Endothelial cell of umbilical vein (primary cell): ENCODE measurements at regions not wholly inside any gene's neighbourhood (a gene's known extent, or its start where the extent isn't known, plus 50 kb on each side); places are given as distances from the start of the nearest gene placed in this dataset.

Experiments used
- BruUV-seq: library from RNA; stranded (reverse); fragments of 400-500 nt; replicated peaks from 2 replicates; lab custom pipeline; 2021; lab: Mats Ljungman, UMichigan
- CTCF ChIA-PET: fragments of 300-600, 350-600 bp; sonication (Branson Sonifier 250); formaldehyde crosslinking; loops from one replicate; lab custom pipeline; 2021; ENCODE audit warnings: antibody characterized with exemption, inconsistent platforms; lab: Charles Lee
- POLR2A ChIA-PET: fragments of 300-600, 350-600 bp; sonication (Branson Sonifier 250); formaldehyde crosslinking; loops from one replicate; lab custom pipeline; 2021; ENCODE audit warnings: antibody characterized with exemption, inconsistent platforms; lab: Charles Lee
- DNase-seq: peaks from one replicate; pipeline ENCODE4 v3.0.0-alpha.2; 2011; ENCODE audit warnings: low read depth, low spot score
- FAIRE-seq: peaks from 2 replicates; lab custom pipeline; 2011; peaks lifted over from hg19 to GRCh38; lab: Jason Lieb, UNC
- H2AFZ ChIP-seq: 2 replicates; pipeline ENCODE4 v1.6.0; 2012; ENCODE audit warnings: low read depth, low read length, control low read depth, inconsistent platforms
- H3K27ac ChIP-seq: 2 replicates; pipeline ENCODE4 v1.5.1; 2011; ENCODE audit warnings: low read depth, mild to moderate bottlenecking, control low read depth, low read length, moderate library complexity; ENCODE audit not compliant: insufficient read depth
- H3K27me3 ChIP-seq, 2 experiments: 2 replicates each; pipeline versions ENCODE4 v1.6.0 to v1.6.1; 2011; ENCODE audit warnings: low read length in 2 of 2, mixed read lengths in 1 of 2; ENCODE audit not compliant: control insufficient read depth in 2 of 2, insufficient read depth in 2 of 2
- H3K36me3 ChIP-seq, 2 experiments: 2 replicates in 1 of 2; 3 replicates in 1 of 2; pipeline ENCODE4 v1.5.1; 2011; ENCODE audit warnings: low read length in 2 of 2, mild to moderate bottlenecking in 1 of 2, moderate library complexity in 1 of 2; ENCODE audit not compliant: control insufficient read depth in 2 of 2, insufficient read depth in 2 of 2; ENCODE audit errors: extremely low read depth in 1 of 2
- H3K4me1 ChIP-seq: 3 replicates; pipeline ENCODE4 v1.5.1; 2011; ENCODE audit warnings: mild to moderate bottlenecking, low read length; ENCODE audit not compliant: control insufficient read depth, insufficient read depth; ENCODE audit errors: extremely low read depth
- H3K4me2 ChIP-seq: 2 replicates; pipeline ENCODE4 v1.6.1; 2011; ENCODE audit warnings: low read length, control low read depth, mixed read lengths; ENCODE audit not compliant: insufficient read depth
- H3K4me3 ChIP-seq, 3 experiments: fragments of 200-600 bp in 1 of 3; sonication (generic), shearing (Covaris generic) in 1 of 3; replicated peaks in 1 of 3; 2 replicates each; pipeline ENCODE4 v1.5.1; 2011 to 2016; ENCODE audit warnings: control low read depth in 3 of 3, low read length in 3 of 3, mild to moderate bottlenecking in 2 of 3, inconsistent platforms in 1 of 3, low read depth in 1 of 3, moderate library complexity in 1 of 3; ENCODE audit not compliant: insufficient read depth in 1 of 3
- H3K79me2 ChIP-seq: 2 replicates; pipeline ENCODE4 v1.6.0; 2012; ENCODE audit warnings: low read length, inconsistent platforms; ENCODE audit not compliant: control insufficient read depth, insufficient read depth
- H3K9ac ChIP-seq: replicated peaks from 2 replicates; pipeline ENCODE3; 2011; ENCODE audit warnings: low read length, control low read depth; ENCODE audit not compliant: insufficient read depth; ENCODE audit errors: extremely low read depth
- H3K9me1 ChIP-seq: replicated peaks from 3 replicates; pipeline ENCODE4 v1.6.0; 2011; ENCODE audit warnings: mild to moderate bottlenecking, low read length; ENCODE audit not compliant: control insufficient read depth, insufficient read depth; ENCODE audit errors: extremely low read depth
- H3K9me3 ChIP-seq: replicated peaks from 2 replicates; pipeline ENCODE4 v1.5.1; 2012; ENCODE audit warnings: low read length, inconsistent platforms; ENCODE audit not compliant: control insufficient read depth, insufficient read depth
- H4K20me1 ChIP-seq: replicated peaks from 2 replicates; pipeline ENCODE3; 2011; ENCODE audit warnings: mild to moderate bottlenecking, low read length; ENCODE audit not compliant: control insufficient read depth, insufficient read depth; ENCODE audit errors: extremely low read depth
- EZH2 ChIP-seq: IDR thresholded peaks from 2 replicates; pipeline ENCODE4 v1.6.1; 2012; ENCODE audit warnings: borderline replicate concordance, low read depth, mild to moderate bottlenecking, moderate library complexity, low read length, inconsistent platforms; ENCODE audit not compliant: severe bottlenecking
- FOS ChIP-seq: IDR thresholded peaks from 2 replicates; pipeline ENCODE4 v1.6.1; 2011; ENCODE audit warnings: mild to moderate bottlenecking, low read length, moderate library complexity, borderline replicate concordance; ENCODE audit not compliant: insufficient read depth
- GATA2 ChIP-seq: IDR thresholded peaks from 2 replicates; pipeline ENCODE4 v1.7.0; 2011; ENCODE audit warnings: low read depth, mild to moderate bottlenecking, moderate library complexity, mixed read lengths, low read length; ENCODE audit not compliant: insufficient read length, insufficient read depth
- JUN ChIP-seq: IDR thresholded peaks from 2 replicates; pipeline ENCODE4 v1.6.1; 2011; ENCODE audit warnings: borderline replicate concordance, low read depth; ENCODE audit not compliant: insufficient read length, insufficient read depth
- MAX ChIP-seq: IDR thresholded peaks from 2 replicates; pipeline ENCODE4 v1.6.1; 2011; ENCODE audit not compliant: insufficient read depth, insufficient read length
- MYC ChIP-seq: IDR thresholded peaks from one replicate; pipeline ENCODE4 v1.6.1; 2011; ENCODE audit warnings: mild to moderate bottlenecking, low read depth, low read length
- POLR2A ChIP-seq: IDR thresholded peaks from 2 replicates; pipeline ENCODE4 v1.6.1; 2012; ENCODE audit warnings: low read depth, mild to moderate bottlenecking, control low read depth, low read length
- POLR2AphosphoS5 ChIP-seq: IDR thresholded peaks from 2 replicates; pipeline ENCODE4 v1.6.1; 2012; ENCODE audit warnings: low read depth, mild to moderate bottlenecking, control low read depth, low read length, moderate library complexity; ENCODE audit not compliant: insufficient read depth
- dilution Hi-C: fragments of 300-500 bp; cut with MboI; formaldehyde crosslinking; loops from one replicate; pipeline ENCODE4 v1.15.0; 2019; ENCODE audit warnings: low sequenced_read_pairs; ENCODE audit not compliant: extremely low pct_ligation_motif_present
- intact Hi-C: fragments of 100-400 bp; cut with micrococcal nuclease; formaldehyde crosslinking; loops from one replicate; pipeline ENCODE4 v1.10.0; 2022
- TF ChIP-seq, protein P1 (sequence below), 2 donors: IDR thresholded peaks; 1 replicate in 1 of 2; 2 replicates in 1 of 2; pipeline ENCODE4 v1.5.1; 2011; ENCODE audit warnings: low read length in 2 of 2, mild to moderate bottlenecking in 2 of 2, moderate library complexity in 2 of 2, control low read depth in 1 of 2, inconsistent platforms in 1 of 2, low read depth in 1 of 2; ENCODE audit not compliant: insufficient read depth in 1 of 2; ENCODE audit errors: extremely low read depth in 1 of 2

DNA sequence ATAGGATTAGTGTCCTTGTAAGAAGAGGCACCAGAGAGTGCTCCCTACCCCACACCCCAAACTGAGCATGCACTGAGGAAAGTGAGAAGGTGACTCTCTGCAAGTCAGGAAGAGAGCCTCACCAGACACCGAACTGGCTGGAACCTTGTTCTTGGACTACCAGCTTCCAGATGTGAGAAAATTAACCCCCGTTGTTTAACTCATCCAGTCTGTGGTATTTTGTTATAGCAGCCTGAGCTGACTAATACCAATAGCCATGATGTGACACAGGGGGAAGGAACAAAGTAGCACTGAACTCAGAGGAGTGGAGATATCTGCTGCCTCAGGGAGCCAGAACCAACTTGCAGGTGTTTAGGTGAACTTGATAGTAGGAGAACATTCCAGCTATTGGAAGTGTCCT lies 415.2 kb upstream of the ZMIZ1 start:
- dilution Hi-C loops: no loop called here
- Histone ChIP-seq H3K4me1 (peaks cover 4% of the 10 kb centered on the region), H3K27ac (no peak overlapping the region), H3K79me2 (no peaks in the 10 kb centered on the region), H3K27me3 (peaks cover 24 to 26% of the 10 kb centered on the region in 2 experiments), H3K36me3 (no peaks in the 10 kb centered on the region), H2AFZ (no peak overlapping the region), H3K4me2 (no peak overlapping the region), H3K9ac (no peak overlapping the region), H4K20me1 (no peaks in the 10 kb centered on the region), H3K9me1 (no peaks in the 10 kb centered on the region), H3K4me3 (no peak overlapping the region), H3K9me3 (no peaks in the 10 kb centered on the region)
- ChIA-PET POLR2A (no interaction called here), CTCF (no interaction called here)
- BruUV-seq: no TSS peak
- DNase-seq: no peak
- intact Hi-C loops: no loop called here
- FAIRE-seq: no peak
- TF ChIP-seq EZH2: no peak

- H4K20me1 ChIP-seq: no peaks in the 10 kb centered on the region
- ChIA-PET CTCF (interaction anchor here (5.6 kb wide), 1 partner anchor 607 kb away, joined by 68 read pairs; no protein-coding TSS in a partner anchor), POLR2A (no interaction called here)
- no peak overlapping the region for H3K27ac ChIP-seq
- no peaks in the 10 kb centered on the region for H3K79me2 ChIP-seq
- H3K27me3 ChIP-seq: peaks cover 24 to 26% of the 10 kb centered on the region in 2 experiments
- H3K36me3 ChIP-seq: no peaks in the 10 kb centered on the region
- no peaks in the 10 kb centered on the region for H3K9me1 ChIP-seq
- dilution Hi-C loops (no loop called here), intact Hi-C loops (no loop called here)
- H3K9ac ChIP-seq: no peak overlapping the region
- peaks cover 4% of the 10 kb centered on the region for H3K4me1 ChIP-seq
- DNase-seq (no peak), FAIRE-seq (no peak)
- TF ChIP-seq, protein P1, sequence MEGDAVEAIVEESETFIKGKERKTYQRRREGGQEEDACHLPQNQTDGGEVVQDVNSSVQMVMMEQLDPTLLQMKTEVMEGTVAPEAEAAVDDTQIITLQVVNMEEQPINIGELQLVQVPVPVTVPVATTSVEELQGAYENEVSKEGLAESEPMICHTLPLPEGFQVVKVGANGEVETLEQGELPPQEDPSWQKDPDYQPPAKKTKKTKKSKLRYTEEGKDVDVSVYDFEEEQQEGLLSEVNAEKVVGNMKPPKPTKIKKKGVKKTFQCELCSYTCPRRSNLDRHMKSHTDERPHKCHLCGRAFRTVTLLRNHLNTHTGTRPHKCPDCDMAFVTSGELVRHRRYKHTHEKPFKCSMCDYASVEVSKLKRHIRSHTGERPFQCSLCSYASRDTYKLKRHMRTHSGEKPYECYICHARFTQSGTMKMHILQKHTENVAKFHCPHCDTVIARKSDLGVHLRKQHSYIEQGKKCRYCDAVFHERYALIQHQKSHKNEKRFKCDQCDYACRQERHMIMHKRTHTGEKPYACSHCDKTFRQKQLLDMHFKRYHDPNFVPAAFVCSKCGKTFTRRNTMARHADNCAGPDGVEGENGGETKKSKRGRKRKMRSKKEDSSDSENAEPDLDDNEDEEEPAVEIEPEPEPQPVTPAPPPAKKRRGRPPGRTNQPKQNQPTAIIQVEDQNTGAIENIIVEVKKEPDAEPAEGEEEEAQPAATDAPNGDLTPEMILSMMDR (IDR thresholded peaks at IDR 0.05; ENCODE audit: extremely low read depth in 1 of 2, insufficient read depth in 1 of 2, low read depth in 1 of 2, low read length in 2 of 2): no peak
- TF ChIP-seq MYC (no peak), POLR2AphosphoS5 (no peak), FOS (no peak), EZH2 (no peak), POLR2A (no peak), GATA2 (no peak), JUN (no peak), MAX (no peak)
- no peak overlapping the region for H2AFZ ChIP-seq
- no peak overlapping the region for H3K4me3 ChIP-seq
- H3K9me3 ChIP-seq: no peaks in the 10 kb centered on the region
- BruUV-seq: no TSS peak
- no peak overlapping the region for H3K4me2 ChIP-seq
Measured at GRCh38 chr10:78654047-78654590, 414.6 kb upstream of the ZMIZ1 start.
